Stimulated activated CD4-positive, alpha-beta T cell treated with anti-CD3 and anti-CD28 coated beads, Interleukin-2, amount 100 ng/mL, for 48 hours (primary cell): ENCODE measurements at regions not wholly inside any gene's neighbourhood (a gene's known extent, or its start where the extent isn't known, plus 50 kb on each side); places are given as distances from the start of the nearest gene placed in this dataset.
"Not testable (repeated sequence)": the region's sequence is repeated elsewhere in the genome, so short reads cannot be mapped to it uniquely, and the experiment has no call there.

Experiments
- DNase-seq, 2 donors: peaks; one replicate each; pipeline ENCODE4 v3.0.0-alpha.2; 2020

DNA sequence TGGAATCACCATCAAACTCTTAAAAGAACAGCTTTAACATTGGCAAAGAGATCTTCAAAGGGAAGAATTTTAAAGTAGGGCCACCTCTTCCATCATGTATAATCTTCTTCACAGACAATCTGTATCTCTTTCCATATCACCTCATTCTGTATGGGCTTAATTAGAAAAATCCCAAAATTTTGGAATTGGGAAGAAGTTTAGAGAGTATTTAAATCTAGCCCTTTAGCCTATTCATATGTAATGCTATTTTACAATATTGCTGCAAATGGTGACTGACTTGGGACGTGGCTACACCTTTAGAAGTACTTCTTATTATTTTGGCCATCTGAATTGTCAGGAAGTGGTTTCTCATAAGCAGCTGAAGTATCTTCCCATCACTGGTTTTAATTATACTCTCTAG lies 474.3 kb downstream of the RFPL4B start:
- DNase-seq: no peak

GRCh38 chr6:112822769-112823168 lies 475.6 kb downstream of the RFPL4B start:
- DNase-seq: no peak

DNA sequence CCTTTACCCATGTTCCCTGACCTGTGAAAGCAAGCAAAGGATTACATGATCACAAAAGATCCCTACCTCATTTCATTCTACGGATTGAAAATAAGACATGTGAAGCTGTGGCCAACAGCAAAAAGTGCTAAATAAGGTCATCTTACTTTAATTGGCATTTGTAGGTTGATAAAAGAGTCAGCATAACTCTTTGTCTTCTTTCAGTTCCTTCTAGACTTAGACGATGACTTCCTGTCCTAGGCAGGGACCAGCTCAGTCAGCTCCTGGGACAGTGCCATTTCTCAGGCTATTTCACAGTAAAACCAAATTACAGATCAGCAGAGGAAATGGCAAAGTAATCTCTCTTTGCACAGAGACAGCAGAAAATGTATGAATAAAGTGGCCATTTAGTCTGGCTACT lies 480.7 kb downstream of the RFPL4B start:
- DNase-seq: no peak

DNA sequence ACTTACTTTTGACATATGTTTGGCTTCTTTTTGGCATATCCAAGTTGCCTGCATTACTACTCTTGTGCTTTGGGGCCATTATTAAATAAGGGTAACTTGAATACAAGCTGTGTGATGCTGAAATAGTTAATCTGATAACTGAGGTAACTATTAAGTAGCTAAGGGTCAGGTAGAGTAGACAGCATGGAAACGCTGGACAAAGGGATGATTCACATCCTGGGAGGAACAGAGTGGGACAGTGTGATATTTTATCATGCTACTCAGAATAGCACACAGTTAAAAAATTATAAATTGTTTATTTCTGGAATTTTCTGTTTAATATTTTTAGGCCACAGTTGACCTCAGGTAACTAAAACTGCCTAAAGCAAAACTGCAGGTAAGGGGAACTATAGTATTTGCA lies 483.9 kb downstream of the RFPL4B start:
- no peak for DNase-seq

DNA sequence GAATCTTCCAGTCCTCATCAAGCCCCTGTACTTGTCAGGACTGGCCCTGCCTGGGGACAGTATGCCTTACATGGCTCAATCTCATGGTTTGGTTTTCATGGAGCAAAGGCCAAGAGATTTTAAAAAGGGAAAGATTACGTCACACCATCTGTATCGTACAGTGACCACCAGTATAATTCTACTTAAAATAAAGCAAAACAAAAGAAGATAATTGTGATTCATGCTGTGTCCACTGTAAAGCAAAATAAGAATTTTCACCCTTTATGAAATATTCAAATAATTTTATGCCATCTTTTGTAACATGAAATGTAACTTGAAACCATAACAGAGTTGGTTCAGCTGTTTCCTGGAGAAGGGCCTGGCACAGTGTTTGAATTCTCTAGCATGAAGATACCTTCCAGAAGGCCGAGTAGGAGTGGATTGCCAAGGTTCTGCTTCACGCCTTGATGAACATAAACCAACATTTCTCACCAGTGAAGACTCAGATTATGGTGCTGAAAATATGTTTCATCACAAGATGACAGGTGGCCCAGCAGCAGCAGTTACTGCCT lies 486.5 kb downstream of the RFPL4B start:
- DNase-seq: no peak

DNA sequence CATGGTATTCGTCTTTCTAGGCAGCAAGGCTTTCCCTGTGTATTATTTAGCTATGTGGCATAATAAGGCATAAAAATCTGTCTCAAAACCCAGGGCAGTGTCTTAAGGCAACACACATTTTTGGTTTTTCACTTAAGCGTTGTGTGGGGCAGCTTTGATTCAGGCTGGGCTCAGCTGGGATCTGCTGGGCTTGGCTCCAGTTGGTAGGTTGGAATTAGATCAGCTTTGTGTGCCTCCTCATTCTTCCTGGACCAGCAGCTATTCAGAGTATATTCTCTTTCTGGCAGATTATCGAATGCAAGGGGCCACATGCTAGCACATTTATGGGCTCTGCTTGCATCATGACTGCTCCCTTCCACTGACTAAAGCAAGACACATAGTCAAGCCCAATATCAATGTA lies 487.9 kb downstream of the RFPL4B start:
- no peak for DNase-seq

DNA sequence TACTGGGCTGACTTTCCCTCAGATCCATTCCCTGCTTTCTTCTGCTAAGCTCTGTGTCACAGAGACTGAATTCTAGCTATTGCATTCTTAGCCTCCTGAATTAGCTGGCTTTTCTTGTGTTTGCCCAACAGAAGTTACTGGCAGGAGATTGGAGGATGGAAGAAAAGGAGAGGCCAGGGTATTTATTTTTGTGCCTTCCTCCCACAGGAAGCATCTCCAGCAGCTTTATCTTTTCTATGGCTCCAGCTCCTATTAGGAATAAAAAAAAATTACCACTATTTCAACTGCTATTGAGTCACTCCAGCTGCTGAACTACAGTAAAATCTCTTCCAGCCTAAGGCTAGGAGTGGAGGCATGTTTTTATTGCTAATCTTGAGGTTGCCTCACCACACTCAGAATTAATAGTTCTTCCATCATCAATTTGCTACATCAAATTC lies 492.4 kb downstream of the RFPL4B start:
- no peak for DNase-seq

DNA sequence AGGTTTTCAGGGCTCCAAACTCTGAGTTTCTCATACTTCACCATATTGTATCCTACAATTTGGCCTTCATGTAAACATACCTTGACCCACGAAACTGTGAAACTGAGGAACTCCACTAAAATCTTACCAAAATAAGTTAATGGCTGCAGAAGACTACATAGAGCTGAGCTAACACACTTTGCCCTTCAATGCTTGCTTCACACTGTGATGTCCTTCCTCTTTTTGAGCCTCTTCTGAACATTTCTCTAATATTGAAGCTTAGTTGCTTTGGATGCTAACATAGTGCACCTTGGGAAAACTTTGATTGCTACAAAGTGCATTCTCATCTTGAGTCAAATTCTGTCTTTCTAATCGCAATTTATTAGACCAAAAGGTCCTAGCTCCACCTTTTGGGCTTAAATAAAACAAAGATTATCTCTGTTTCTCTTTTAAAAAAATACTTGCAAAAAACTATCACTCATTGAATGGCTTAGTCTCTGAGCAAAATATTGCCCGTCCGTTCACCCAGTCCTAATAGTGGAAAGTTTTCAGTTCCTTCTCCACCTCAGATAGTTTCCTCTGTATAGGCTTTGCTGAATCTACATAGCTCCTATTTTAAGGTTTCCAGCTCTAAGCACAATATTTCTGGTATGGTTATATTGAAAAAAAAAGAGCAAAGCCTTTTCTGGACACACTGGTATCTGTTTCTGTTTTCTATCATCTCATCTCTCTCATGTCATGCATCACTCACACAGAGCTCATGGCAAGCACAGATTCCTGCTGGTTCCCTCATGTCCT lies 494.6 kb downstream of the RFPL4B start:
- DNase-seq: no peak

GRCh38 chr6:112842330-112842685 lies 495.2 kb downstream of the RFPL4B start:
- no peak for DNase-seq

- no peak for DNase-seq
Measured at GRCh38 chr6:112846681-112847080, 499.6 kb downstream of the RFPL4B start.

DNA sequence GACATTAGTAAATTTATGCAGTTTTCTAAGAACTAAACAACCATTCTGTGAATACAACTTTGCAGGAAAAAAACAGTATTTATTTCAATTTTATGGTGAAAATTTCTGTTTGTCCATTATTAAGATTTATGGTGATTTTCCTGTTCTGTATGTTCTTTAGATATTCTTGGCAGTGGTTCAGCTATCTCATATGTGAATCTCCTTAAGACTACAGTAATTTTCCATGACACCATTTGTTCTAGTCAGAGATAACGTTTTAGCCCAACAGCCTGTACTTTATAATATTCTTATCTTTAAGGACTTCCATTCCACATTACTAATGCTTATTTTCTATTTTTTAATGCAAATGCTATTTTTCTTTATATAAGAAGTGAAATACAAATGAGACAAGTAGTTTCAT lies 504.0 kb downstream of the RFPL4B start:
- DNase-seq: no peak

DNA sequence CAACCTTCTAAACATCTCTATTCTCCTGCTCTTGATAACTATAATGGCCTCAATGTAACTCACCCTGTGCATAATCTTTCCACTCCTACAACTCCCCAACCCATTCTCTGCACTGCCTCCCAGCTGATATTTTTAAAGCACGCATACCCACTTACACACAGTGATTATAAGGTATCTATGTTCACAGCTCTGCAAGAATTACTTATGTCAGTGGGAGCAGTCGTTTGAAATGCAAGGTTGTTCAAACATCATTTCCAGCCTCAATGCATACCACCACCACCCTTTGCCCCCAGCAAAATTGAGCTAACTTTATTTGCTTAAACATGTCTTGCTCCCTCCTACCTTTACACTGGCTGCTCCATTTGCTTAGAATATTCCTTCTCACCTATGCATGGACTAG lies 506.0 kb downstream of the RFPL4B start:
- no peak for DNase-seq

DNA sequence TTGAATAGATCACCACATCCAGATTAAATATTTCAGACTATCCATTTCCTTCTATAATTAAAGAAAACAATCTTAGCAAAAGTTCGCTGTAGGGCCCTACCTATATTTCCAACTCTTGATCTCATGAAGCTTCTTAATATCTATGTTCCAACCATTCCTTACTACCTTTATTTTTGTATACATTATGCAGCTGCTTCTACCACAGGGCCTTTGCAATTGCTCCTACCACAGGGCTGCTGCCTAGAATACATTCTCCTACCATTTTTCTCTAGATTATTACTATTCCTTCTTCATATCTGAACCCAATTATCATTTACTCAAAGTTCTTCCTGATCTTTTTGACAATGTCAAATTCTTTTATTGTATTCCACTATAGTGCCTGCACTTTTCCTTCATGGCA lies 516.6 kb downstream of the RFPL4B start:
- no peak for DNase-seq

- DNase-seq: no peak
Measured at GRCh38 chr6:112865131-112865530, 518.0 kb downstream of the RFPL4B start.

- no peak for DNase-seq
Measured at GRCh38 chr6:112874881-112875280, 527.8 kb downstream of the RFPL4B start.

GRCh38 chr6:112877134-112878100 lies 530.3 kb downstream of the RFPL4B start:
- no peak for DNase-seq

DNA sequence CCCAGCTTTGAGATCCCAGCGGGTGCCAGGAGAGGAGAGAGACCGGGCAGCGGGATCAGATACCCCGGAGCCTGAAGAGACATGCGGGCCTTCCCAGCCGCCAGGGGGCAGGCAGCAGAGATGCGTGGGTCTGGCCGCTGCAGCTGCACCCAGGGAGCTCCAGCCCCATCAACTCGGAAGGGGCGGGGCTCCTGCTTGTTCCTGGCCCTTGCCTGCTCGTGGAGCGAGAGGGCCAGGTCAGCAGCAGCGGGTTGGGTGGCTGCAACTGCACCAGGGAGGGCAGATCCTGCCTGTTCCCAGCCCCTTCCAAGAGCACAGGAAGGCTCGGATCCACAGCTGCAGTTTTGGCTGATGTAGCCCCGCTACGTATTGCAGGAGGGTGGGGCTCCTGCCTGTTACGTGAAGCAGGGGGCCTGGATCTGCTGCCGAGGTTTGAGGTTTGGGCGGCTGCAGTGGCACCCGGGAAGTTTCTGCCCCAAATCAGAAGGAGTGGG lies 532.8 kb downstream of the RFPL4B start:
- no peak for DNase-seq

DNA sequence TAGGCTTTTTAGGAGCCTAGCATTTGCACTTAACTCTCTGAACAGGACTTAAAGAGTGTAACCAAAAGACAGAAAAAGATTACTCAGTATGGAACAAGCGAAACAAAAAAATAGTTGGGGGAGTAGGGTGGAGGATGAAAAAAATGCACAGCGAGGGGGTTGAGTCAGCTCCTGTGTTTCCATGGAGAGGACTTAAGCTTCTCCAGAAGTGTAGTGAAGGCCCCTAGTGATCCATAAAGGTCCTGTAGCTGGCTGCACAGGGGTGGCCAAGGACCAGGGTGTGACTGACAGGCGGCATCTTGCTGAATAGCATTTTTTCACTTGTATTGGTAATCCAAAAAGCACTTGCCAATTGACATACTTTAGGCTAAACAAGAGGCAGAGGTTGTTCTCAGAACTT lies 533.9 kb downstream of the RFPL4B start:
- DNase-seq: no peak

GRCh38 chr6:112881828-112882780 lies 535.0 kb downstream of the RFPL4B start:
- no peak for DNase-seq

GRCh38 chr6:112883095-112883494 lies 536.0 kb downstream of the RFPL4B start:
- no peak for DNase-seq

DNA sequence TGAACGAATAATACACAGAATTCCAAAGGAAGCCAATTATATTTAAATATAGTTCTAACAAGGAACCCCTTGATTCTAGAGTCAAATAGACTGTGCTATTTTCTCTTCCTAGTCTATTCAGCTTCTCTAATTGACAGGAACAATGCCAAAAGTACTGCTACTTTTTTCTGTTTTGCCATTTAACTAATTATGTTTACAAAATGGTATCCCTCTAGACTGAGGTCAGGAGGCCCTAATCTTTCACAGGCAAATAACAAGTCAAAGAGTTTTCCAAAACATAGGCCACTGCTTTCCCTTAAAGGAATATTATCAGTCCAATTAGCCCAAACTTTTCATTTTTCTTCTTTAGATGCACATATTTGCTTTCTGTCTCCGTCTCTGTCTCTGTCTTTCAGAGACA lies 539.3 kb downstream of the RFPL4B start:
- DNase-seq: no peak

- not testable (repeated sequence) for DNase-seq
Measured at GRCh38 chr6:112887424-112887823, 540.3 kb downstream of the RFPL4B start.
